Right renal pelvis (tissue), 4 donors: ENCODE measurements at regions not wholly inside any gene's neighbourhood (a gene's known extent, or its start where the extent isn't known, plus 50 kb on each side); places are given as distances from the start of the nearest gene placed in this dataset.

Experiments used
- DNase-seq, 4 donors: peaks; one replicate each; pipeline ENCODE4 v3.0.0-alpha.2; 2013; ENCODE audit warnings: low read depth in 4 of 4, low spot score in 3 of 4, missing footprints in 1 of 4

- DNase-seq, result no peak
These were observed 214.0 kb downstream of the PIK3R1 start for GRCh38 chr5:68429510-68429909.

- DNase-seq, result no peak
These were observed 214.7 kb downstream of the PIK3R1 start for GRCh38 chr5:68430279-68430678.

- DNase-seq, result no peak
These were observed 215.6 kb downstream of the PIK3R1 start for GRCh38 chr5:68431186-68431585.

GRCh38 chr5:68431601-68432337 lies 216.2 kb downstream of the PIK3R1 start:
- DNase-seq, result no peak

GRCh38 chr5:68432682-68433081 lies 217.1 kb downstream of the PIK3R1 start:
- no peak for DNase-seq

- DNase-seq, result no peak
These were observed 218.0 kb downstream of the PIK3R1 start for GRCh38 chr5:68433526-68433922.

- DNase-seq, result peak in 1 of 4 donors; percentile 34
These were observed 218.6 kb downstream of the PIK3R1 start for GRCh38 chr5:68433923-68434879.

GRCh38 chr5:68435611-68436010 lies 220.1 kb downstream of the PIK3R1 start:
- no peak for DNase-seq

- no peak for DNase-seq
These were observed 221.3 kb downstream of the PIK3R1 start for GRCh38 chr5:68436686-68437520.

- DNase-seq, result no peak
These were observed 223.3 kb downstream of the PIK3R1 start for GRCh38 chr5:68438876-68439275.

- DNase-seq, result no peak
These were observed 224.7 kb downstream of the PIK3R1 start for GRCh38 chr5:68440245-68440644.

GRCh38 chr5:68440651-68441050 lies 225.1 kb downstream of the PIK3R1 start:
- DNase-seq, result no peak

GRCh38 chr5:68441309-68442073 lies 225.9 kb downstream of the PIK3R1 start:
- no peak for DNase-seq

GRCh38 chr5:68443091-68443490 lies 227.5 kb downstream of the PIK3R1 start:
- no peak for DNase-seq

GRCh38 chr5:68444048-68444447 lies 228.5 kb downstream of the PIK3R1 start:
- no peak for DNase-seq

- DNase-seq, result no peak
These were observed 229.3 kb downstream of the PIK3R1 start for GRCh38 chr5:68444833-68445232.

GRCh38 chr5:68445257-68446069 lies 229.9 kb downstream of the PIK3R1 start:
- DNase-seq, result no peak

- no peak for DNase-seq
These were observed 230.5 kb downstream of the PIK3R1 start for GRCh38 chr5:68446070-68446357.

GRCh38 chr5:68446487-68446894 lies 230.9 kb downstream of the PIK3R1 start:
- DNase-seq, result no peak
